Fibroblast of gingiva (primary cell): ENCODE measurements at regions not wholly inside any gene's neighbourhood (a gene's known extent, or its start where the extent isn't known, plus 50 kb on each side); places are given as distances from the start of the nearest gene placed in this dataset.

Source experiments
- DNase-seq: peaks from one replicate; pipeline ENCODE4 v3.0.0-alpha.2; 2011; ENCODE audit warnings: low read depth

- DNase-seq, result no peak
Measured at GRCh38 chr13:107117327-107118012, 549.5 kb upstream of the ARGLU1 start.

DNA sequence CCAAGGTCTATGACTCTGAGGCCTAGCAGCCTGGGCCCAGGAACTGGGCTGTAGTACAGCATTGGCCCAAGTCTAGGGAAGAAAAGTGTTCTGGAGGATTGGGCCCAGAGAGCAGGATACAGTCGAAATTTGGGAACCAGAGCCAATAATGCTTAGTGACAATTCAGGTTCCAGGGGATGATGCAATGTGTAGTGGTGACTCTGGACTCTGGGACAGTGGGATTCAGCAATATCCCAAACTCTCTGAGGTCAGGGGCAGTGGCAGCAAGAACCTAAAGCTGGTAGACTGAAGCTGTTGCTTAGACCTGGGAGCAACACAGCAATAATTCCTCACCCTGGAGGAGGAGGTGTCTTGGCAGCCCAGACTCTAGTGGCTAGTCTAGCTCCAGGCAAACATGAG, 545.5 kb upstream of the ARGLU1 start:
- DNase-seq, result no peak

- no peak for DNase-seq
Measured at GRCh38 chr13:107111248-107111647, 543.3 kb upstream of the ARGLU1 start.

- DNase-seq, result no peak
Measured at GRCh38 chr13:107104631-107105030, 536.7 kb upstream of the ARGLU1 start.

DNA sequence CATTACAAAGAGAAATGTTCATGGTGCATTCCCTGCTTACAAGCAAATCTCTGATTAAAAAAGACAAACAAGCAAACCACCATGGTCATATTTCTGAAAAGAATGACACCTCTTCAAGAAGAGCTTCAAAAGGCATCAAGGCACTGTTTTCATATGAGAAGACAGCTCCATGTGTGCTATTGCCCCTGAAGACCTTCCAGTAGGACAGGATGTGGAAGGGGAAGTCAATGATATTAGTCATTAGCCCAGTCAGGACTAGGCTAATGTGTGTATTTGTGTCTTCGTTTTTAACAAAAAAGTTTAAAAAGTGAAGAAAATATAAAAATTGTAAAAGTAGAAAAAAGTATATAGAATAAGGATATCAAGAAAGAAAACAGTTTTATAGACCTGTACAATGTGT, 534.7 kb upstream of the ARGLU1 start:
- no peak for DNase-seq

DNA sequence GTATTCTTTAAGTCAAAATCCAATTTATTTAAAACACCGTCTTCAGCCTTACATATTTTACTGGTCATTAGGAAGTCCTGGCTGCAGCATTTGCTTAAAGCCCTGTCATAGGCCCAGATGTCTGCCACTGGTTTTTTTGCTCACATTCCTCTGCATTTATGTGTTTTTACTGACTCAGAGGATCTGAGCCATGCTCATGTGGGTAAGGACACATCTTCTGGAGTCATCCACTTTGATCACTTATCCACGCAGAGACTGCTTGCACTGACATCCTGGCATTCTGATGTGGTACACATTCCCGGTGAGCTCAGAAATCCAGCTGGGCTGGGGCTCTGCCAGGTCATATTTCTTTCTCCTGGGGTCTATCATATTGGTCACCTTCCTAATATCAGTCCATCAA, 531.7 kb upstream of the ARGLU1 start:
- DNase-seq, result no peak

GRCh38 chr13:107097916-107098315, 530.0 kb upstream of the ARGLU1 start:
- no peak for DNase-seq

DNA sequence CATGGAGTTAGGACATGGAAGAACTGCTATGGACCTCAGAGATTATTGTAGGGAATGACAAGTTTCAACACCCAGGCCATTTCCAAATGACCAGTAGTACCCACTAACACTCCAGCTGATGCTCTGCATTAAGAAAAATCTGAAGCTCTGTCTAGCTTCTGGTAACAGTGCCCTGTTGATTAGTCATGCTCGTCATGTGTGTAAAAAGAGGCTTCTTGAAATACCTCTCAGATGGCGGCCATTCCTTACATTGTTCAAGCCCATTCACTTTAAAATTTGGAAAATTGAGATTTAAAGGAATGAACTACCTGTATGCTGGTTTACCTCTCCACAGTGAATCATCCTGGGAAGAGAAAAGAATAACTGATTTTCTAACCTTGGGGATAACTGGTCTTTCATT, 527.9 kb upstream of the ARGLU1 start:
- no peak for DNase-seq

GRCh38 chr13:107091861-107092260, 523.9 kb upstream of the ARGLU1 start:
- DNase-seq, result no peak

GRCh38 chr13:107091428-107091827, 523.5 kb upstream of the ARGLU1 start:
- peak; percentile 6 for DNase-seq

GRCh38 chr13:107088061-107088460, 520.1 kb upstream of the ARGLU1 start:
- DNase-seq, result no peak

DNA sequence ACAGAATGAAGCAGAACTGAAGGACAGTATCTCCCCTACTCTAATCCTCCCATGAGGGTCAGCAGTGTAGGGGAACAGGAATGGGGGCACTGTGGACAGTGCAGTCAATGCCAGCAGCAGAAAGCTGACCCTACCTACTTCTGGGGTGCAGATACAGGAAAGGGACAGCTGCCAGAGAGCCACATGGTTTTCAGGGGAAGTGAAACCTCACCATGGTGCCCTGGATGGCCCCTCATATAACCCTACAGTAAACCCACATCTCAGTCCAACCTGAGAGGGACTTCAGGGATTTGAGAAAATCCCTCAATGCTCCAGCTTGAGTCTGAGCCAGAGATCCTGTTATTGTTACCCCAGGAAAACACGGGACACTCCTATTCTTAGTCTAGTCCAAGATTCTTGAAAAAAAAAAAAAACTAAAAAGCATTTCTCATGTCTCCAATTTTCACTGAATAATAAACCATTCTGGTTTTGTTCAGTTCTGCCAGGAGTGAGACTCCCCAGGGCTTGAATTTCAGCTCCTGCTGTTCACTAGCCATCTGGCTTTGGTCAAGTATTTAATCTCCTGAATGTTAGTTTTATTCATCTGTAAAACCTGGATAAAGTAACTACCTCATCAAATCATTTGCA, 511.6 kb upstream of the ARGLU1 start:
- DNase-seq, result no peak

DNA sequence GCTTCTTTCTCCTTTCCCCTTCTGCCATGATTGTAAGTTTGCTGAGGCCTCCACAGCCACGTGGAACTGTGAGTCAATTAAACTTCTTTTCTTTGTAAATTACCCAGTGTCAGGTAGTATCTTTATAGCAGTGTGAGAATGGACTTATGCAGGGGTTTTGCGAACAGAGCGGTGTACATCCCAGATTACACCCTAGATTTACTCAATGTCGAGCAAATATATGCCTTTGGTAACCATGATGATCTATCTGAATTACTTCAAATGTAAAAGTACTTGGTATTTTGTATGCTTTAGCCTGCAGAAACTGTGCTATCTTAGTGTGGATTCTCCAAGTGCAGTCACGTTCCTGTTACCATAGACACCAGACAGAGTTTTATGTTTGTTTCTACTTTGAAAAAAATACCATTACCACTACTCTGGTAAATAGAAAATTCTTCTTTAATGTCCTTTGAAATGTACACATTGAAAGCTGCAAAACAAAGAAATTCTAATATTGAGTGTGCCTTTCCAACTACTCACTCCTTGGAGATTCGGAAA, 510.4 kb upstream of the ARGLU1 start:
- DNase-seq, result no peak

DNA sequence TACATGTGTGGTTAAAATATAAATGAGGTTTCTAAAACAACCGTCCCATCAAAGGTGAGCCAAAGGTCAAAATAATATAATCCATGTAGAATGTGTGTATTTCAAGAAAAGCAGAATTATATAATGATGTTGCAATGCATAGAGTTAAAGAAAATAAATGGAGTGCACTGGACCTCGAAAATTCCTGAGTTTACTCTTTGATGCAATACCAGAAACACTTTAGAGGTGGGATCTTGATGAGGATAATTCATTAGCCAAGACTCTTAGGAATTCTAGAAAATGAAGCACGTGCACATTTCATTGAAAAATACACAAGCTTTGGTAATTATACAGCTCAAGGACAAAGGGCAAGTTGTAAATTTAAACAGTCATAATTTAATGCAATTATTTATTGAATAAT, 508.9 kb upstream of the ARGLU1 start:
- no peak for DNase-seq

DNA sequence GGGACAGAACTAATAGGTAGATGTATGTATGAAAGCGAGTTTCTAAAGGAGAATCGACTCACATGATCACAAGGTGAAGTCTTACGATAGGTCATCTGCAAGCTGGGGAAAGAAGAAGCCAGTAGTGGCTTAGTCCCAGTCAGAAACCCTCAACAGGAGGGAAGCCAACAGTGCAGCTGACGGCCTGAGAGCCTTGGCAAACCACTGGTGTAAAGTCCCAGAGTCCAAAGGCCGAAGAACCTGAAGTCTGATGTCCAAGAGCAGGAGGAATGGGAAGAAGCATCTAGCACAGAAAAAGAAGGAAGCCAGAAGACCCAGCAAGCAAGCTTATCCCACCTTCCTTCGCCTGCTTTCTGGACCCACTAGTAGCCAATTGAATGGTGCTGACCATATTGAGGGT, 507.6 kb upstream of the ARGLU1 start:
- no peak for DNase-seq

- DNase-seq, result no peak
Measured at GRCh38 chr13:107070792-107071191, 502.9 kb upstream of the ARGLU1 start.

DNA sequence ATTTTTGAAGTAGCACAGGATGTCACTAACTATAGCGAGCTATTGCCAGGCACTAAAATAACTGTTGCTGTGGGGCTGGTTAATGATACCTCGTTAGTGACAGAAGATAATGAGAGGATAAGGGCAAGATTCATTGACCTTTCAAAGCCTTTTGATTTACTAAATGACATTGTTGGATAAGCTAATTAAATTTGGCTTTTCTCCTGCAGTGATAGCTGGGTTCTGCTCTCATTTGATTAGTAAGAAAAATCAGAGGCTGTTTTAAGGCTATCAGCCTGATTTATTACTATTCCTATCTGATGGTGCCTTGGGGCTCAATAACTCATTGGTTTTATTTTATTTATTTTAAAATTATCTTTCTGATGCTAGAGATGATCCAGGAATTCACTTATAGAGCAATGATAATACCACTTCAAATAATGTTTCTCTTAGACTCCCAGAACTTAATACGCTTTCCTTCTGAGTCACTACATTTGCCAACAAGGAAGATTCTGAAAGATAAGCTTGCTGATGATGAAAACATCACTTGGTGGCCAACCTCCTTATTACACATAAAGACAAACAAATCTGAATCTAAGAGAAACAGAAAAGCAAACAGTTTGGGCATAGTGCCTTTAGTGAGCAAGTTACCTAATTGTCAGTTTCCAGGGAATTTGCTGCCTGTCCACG, 501.3 kb upstream of the ARGLU1 start:
- DNase-seq, result no peak

DNA sequence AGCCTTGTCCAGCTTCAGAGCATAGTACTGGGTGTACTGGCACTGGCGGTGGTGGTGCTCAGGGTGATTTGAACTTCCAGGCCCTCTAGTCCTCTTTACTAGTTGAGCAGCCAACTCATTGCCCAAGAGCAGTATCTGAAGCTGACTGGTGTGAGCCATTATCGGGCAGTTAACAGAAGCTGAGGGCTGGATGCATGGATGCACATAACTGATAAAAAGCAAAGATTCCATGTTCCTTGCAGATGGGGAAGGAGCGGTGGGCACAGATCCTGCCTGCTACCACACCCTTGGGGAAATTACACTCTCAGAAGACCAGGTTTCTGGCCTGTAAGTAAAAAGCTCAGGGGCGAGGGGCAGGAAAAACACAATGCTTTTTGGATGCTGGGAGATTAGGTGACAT, 499.4 kb upstream of the ARGLU1 start:
- DNase-seq, result no peak

- no peak for DNase-seq
Measured at GRCh38 chr13:107066355-107066754, 498.4 kb upstream of the ARGLU1 start.

DNA sequence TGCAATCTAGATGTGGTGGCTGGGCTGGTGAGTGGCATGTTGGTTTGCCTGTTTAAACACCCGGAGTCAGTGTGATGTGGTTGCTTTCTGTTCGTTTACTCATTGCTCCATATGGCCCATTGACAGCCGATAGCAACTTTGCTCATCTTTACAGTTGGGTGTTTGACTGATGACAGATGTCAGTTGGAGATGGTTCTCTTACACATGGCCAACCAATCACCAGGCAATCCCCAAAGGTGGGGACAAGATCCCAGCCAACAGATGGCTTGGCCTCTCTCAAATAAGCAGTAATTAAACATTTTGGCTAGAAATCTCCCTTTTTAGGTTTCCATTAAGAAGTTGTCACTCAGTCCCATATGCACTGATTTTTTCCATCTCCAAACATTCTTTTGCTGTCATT, 497.1 kb upstream of the ARGLU1 start:
- no peak for DNase-seq

GRCh38 chr13:107057028-107057631, 489.2 kb upstream of the ARGLU1 start:
- no peak for DNase-seq

DNA sequence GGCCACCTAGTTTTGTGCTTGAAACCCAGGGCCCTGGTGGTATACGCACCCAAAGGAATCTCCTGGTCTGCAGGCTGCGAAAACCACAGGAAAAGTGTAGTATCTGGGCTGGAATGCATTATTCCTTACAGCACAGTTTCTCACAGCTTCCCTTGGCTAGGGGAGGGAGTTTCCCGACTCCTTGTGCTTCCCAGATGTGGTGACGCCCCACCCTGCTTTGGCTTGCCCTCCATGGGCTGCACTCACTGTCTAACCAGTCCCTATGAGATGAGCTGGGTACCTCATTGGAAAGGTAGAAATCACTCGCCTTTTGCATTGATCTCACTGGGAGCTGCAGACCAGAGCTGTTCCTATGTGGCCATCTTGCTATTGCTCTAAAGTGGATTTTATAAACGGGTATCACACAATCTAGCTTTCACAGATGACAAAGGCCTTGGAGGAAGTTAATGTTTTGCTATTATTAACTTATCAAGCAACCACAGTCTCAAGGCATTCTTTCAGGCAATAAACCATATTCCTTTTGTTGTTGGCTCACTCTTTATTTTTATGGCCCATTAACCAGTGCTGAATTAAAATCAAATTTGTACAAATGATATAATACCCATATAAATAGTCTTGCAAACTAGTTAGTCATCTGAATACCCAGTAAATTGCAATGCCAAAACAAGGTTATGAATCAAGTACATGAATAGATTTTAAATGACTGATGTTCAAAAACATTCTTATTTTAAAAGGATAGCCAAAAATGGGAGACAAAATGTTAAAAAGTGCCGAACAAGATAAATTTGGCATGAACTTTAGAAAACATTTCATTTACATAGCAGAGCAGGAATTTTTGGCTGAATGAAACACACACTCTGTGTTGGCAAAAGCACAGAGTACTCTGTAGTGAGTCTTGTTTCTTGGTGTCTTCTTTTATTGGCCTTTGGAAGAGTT, 475.4 kb upstream of the ARGLU1 start:
- DNase-seq, result no peak
